ENCODE measurements at regions not wholly inside any gene's neighbourhood (a gene's known extent, or its start where the extent isn't known, plus 50 kb on each side); places are given as distances from the start of the nearest gene placed in this dataset.
"Not testable (repeated sequence)": the region's sequence is repeated elsewhere in the genome, so short reads cannot be mapped to it uniquely, and the experiment has no call there.

GRCh38 chr12:23202728-23203127 lies 577.8 kb downstream of the ETNK1 start:
- no peak for DNase-seq

GRCh38 chr12:23204933-23205778 lies 580.2 kb downstream of the ETNK1 start:
- peak; percentile 39 for DNase-seq

GRCh38 chr12:23209793-23210192 lies 584.8 kb downstream of the ETNK1 start:
- no peak for DNase-seq

DNA sequence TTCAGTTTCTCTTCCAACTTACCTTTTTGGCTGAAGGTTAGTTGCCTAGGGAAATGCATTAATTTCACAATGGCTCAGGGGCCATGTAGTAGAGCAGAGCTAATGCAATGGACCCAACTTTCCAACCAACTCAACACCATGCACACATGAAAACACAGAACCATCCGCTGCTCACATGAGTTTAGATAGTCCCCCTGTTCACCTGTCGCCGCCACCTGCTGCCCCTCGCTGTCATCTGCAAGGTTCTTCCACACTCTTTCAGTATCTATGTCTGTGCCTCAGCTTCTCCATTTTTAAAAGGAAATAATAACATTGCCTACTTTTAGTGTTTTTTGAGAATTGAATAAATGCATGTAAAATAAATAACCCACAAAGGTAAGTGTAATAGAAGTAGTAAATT lies 585.6 kb downstream of the ETNK1 start:
- no peak for DNase-seq

- DNase-seq, result no peak
Measured at GRCh38 chr12:23211384-23212320, 586.7 kb downstream of the ETNK1 start.

- no peak for DNase-seq
Measured at GRCh38 chr12:23217158-23217557, 592.2 kb downstream of the ETNK1 start.

- no peak for DNase-seq
Measured at GRCh38 chr12:23217667-23218066, 592.7 kb downstream of the ETNK1 start.

- no peak for DNase-seq
Measured at GRCh38 chr12:23221066-23221465, 596.1 kb downstream of the ETNK1 start.

DNA sequence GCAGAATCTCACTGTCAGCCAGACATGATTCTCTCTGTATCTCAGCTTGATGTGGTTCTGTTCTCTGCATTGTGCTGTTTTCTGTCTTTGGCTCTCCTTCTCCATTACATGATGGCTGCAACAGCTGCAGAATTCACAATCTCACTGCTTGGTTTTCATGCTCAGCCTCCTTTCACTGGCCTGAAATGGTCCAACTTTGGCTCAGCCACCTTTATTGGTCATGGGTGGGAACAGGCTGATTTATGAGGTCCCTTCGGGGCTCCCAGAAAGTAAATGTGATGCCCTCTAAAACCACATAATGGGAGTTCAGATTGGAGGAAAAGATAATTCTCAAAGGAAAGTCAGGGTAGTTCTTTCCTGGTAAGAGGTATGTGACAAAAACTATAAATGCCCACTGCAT lies 597.0 kb downstream of the ETNK1 start:
- no peak for DNase-seq

DNA sequence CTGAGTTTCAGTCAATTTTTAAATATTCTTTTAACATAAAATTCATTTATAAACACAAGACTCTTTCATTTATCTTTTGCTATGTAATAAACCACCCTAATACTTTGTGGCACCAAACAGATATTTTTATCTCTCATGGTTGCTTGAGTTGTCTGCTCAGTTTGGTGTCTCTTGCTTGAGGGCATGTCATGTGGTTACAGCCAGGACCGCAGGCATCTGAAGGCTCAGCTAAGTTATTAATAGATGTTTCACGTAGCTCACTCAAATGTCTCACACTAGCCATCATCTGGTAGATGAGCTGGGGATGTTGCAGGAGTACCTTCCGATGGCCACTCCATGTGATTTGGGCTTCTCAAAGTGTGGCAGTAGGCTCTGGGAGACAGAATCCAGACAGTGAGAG lies 597.8 kb downstream of the ETNK1 start:
- DNase-seq, result no peak

DNA sequence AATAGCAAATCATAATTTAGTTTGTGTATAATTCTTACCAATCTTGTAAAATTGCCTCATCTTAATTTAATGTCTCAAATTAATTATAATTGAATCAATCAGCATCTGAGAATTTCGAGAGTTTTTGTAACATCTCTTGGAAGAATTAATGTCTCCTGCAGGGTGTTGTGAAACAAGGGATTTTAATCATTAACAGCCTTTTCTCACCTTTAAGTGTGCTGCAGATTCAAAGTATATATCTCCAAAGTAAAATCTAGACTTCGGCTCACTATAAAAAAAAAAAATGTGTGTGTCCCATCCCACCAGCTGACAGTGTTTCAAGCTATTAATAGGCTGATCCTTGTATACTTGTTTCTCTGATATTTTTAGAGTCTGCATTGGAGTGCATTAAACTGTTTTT lies 603.1 kb downstream of the ETNK1 start:
- DNase-seq, result no peak

DNA sequence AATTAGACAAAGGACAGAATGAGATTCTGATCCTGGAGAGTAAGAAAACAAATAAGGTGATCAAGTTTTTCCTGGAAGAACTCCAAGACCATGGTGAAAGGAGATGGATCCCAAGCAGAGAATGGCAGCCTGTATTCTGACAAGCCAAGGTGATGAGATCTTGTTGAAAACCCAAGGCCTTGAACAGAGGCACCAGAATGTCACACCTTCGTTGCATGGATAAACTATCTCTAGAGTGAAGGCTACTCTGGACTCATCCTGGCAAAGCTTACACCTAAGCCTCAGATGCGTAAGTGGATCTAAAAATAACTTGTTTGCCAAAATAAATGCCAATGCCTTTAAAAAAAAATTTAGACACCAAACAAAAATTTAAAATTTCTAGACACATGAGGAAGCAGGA lies 605.9 kb downstream of the ETNK1 start:
- no peak for DNase-seq

GRCh38 chr12:23236066-23236780 lies 611.3 kb downstream of the ETNK1 start:
- no peak for DNase-seq

GRCh38 chr12:23236811-23237210 lies 611.8 kb downstream of the ETNK1 start:
- no peak for DNase-seq

GRCh38 chr12:23238190-23238589 lies 613.2 kb downstream of the ETNK1 start:
- no peak for DNase-seq

- no peak for DNase-seq
Measured at GRCh38 chr12:23238957-23239356, 614.0 kb downstream of the ETNK1 start.

DNA sequence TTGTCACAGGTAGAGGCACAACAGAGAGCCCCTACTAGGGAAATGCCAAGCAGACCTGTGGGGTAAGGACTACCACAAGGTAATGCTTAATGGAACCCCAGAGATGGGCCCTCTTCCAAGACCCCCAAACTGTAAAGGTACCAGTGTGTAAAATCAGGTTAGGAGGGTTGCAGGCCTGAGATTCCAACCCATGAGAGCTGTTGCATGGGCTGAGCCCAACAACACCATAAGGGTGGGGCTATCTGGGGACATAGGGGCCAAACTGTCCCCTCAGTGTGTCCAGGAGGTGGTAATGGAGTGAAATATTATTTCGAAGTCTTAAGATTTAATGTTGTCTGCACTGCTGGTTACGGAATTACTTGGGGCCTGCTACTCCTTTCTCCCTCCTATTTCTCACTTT lies 620.2 kb downstream of the ETNK1 start:
- DNase-seq, result no peak

- DNase-seq, result no peak
Measured at GRCh38 chr12:23253191-23253590, 628.2 kb downstream of the ETNK1 start.

- DNase-seq, result not testable (repeated sequence)
Measured at GRCh38 chr12:23253910-23254309, 628.9 kb downstream of the ETNK1 start.

DNA sequence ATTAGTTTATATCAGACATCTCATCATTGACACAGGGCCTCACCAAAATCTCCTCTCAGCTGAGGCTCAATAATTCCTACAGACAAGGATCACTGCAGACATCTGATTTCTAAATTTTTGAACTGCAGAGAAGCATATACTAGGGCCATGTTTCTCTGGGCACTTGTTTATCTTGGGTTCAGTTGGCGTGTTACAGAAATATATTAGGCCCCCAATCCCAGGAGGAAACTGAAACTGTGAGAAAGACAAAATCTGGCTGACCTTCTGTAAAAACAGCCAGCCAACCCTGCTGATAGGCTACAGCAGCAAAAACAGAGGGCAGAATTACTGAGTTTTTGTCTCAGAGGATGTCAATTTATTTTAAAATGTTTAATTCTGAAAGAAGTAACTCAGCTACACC lies 634.6 kb downstream of the ETNK1 start:
- no peak for DNase-seq

DNA sequence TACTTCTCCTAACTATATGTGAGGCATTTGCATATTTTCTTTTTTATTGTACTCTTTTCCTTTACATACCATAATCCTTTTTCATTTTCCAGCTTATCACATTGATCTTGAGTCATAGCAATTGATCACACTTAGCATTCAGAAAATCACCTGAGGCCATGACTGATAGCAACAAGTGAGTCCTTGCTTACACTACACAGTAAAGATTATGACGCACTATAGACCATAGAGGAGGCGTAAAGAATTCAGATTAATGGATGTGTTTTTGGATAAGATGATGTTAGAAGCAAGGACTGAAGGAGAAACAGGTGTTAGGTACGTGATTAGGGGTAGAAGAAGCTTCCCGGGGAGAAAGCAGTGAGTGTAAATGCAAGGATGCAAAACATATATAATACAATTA lies 637.7 kb downstream of the ETNK1 start:
- DNase-seq, result no peak

DNA sequence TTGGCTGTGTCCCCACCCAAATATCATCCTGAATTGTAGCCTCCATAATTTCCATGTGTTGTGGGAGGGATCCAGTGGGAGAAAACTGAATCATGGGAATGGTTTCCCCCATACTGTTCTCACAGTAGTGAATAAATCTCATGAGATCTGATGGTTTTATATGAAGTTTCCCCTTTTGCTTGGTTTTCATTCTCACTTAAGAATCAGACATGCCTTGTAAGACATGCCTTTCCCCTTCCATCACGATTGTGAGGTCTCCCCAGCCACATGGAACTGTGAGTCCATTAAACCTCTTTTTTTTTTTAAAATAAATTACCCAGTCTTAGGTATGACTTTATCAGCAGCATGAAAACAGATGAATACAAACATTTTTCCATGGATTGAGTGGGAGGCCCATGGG lies 652.9 kb downstream of the ETNK1 start:
- DNase-seq, result no peak

DNA sequence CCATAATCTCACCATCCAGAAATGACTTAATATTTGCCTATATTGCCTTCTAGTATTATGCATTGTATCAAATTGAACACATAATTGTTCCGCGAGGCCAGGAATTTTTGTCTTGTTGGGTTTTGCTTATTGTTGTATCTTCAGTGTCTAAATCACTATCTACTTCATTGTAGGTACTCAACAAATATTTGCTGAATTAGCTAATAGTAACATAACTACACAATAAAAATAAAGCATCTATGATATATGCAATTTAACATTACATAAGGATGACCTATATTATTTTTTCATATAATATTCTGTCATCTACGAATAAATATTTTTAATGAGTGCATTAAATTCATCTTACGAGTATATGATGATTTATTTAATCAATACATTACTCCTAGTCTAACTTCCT lies 656.3 kb downstream of the ETNK1 start:
- no peak for DNase-seq

Measured in inflammatory macrophage treated with lipopolysaccharide for 4 hours (primary cell).